HUDEP-2 (cell line): ENCODE measurements at regions not wholly inside any gene's neighbourhood (a gene's known extent, or its start where the extent isn't known, plus 50 kb on each side); places are given as distances from the start of the nearest gene placed in this dataset.
"Not testable (repeated sequence)": the region's sequence is repeated elsewhere in the genome, so short reads cannot be mapped to it uniquely, and the experiment has no call there.

Source experiments
- DNase-seq, 76 experiments: peaks; one replicate each; lab custom pipeline; 2025; ENCODE audit not compliant: unreplicated experiment in 76 of 76; lab: John Stamatoyannopoulos, UW

GRCh38 chr12:123063535-123063934 lies 83.1 kb downstream of the ARL6IP4 start:
- DNase-seq, result peak in 5 of 76 experiments; percentile 5 to 30 (median 15)

GRCh38 chr12:123062681-123063486 lies 82.4 kb downstream of the ARL6IP4 start:
- DNase-seq, result peak in 1 of 76 experiments; percentile 12

DNA sequence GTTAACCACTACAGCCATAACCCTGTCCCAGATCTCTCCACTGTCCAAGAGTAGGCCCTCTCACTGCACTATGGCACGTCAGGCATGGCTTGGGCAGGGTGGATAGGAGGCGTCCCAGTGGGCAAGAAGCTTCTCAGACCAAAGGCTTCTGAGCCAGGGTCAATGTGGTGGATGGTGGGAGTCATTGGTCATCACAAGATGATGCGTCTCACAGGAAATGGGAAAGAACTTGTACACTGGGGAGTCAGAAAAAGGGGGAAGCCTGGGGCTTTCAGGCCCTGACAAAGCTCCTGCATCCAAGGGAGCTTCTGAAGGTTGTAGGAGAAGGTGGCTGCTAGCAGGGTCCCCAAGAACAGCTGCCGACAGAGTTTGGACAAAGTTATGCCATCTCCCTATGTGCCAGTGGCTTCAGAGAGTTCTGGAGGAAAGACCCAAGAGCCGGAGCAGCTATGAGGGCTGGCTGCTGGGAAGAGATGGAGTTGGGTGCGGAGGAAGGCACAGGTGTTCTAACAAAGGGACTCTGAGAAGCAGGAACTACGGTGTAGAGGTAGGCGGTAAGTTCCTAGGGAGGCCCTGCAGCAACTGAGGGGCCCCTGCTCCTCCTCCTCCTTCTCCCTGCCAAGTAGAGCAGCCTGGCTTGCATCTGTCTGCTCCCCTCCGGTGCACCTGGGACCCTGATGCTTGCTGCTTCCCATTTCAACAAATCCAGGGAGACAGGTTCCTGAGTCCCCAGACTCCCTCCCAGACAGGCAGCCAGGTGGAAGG lies 81.1 kb downstream of the ARL6IP4 start:
- no peak for DNase-seq

DNA sequence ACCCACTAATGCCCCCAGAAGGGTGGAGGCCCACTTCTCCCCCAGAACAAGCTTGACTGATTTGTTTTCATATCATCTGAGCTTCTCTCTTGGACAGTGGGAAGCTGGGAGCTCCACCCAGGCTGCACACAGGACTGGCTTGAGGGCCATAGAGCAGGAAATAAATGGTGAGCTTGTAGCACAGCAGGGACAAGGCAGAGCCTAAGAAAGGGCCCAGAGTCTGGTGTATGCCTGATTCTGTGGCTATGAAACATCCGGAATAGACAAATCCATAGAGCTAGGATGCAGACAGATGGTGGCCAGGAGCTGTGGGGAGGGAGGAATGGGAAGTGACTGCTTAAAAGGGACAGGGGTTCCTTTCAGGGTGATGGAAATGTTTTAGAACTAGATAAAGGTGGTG lies 79.0 kb downstream of the ARL6IP4 start:
- no peak for DNase-seq

DNA sequence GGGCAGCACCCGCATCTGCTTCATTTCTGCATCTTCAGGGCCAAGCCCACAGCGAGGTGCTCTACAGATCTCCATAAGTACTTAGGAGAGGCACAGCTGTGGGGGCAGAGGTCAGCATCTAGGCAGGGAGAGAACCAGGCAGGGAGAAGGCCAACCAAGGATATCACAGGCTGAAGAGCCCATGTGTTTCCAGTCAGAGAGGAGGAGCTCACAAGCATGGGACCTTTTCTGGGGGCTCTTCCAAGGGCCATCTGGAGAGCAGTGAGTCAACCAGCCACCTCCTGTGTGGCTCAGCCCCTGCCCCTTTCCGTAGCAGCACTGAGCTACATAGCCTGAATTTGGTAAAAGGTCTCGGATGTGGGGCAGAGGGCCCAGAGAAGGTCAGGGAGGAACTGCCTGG lies 78.5 kb downstream of the ARL6IP4 start:
- DNase-seq, result no peak

- DNase-seq, result no peak
These were observed 78.0 kb downstream of the ARL6IP4 start for GRCh38 chr12:123058481-123058880.

DNA sequence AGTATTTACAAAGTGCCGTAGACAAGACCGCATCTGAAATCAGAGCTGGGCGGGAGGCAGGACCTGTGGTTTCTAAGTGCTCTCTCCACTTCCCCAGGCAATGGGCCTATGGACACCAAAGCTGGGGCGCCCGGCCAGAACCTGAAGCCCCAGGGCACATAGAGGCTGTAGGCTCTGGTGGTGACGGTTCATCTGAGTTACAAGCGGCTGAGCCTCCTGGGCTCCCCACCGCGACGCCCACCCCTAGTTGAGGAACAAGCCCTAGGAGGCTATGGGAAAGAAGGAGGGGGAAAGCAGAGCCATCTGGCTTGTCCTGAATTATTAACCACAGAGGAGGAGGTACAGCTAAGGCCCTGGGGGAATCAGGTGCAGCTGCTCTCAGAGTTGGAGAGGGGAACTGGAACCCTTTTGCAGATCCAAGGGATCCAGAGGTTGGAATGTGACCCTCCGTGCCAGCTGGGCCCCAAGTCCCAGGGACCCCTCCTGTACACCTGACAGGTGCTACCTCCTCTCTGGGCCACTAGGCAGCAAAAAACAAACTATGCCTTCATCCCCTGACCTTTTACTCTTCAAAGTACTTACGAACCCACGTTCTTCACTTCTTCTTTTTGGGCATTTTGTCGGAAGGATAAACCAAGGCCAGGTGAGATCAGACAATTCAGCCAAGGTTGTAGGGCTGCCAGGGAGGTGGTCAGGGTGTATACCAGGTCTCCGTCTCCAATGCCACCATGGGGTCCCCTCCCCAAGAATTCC lies 77.2 kb downstream of the ARL6IP4 start:
- DNase-seq, result no peak

GRCh38 chr12:123056709-123057108 lies 76.2 kb downstream of the ARL6IP4 start:
- no peak for DNase-seq

DNA sequence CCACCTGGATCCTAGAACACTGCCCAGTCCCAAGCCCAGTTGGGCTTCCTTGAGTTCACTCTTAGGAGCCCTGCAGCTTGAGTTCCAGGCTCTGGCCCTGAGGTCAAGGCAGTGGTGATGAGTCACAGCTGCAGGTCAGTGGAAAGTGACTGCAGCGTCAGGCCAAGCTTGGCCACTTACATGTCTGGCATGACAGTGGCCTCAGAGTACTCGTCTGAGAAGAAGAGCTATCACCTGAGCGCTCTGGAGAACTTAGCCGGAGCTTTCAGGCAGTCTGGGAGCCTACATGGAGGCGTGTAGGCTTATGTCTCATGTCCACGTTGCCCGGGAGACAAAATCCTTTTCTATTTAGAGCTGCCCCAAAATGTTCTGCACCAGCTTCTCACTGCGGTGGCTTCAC lies 75.6 kb downstream of the ARL6IP4 start:
- DNase-seq, result peak in 1 of 76 experiments; percentile 25

DNA sequence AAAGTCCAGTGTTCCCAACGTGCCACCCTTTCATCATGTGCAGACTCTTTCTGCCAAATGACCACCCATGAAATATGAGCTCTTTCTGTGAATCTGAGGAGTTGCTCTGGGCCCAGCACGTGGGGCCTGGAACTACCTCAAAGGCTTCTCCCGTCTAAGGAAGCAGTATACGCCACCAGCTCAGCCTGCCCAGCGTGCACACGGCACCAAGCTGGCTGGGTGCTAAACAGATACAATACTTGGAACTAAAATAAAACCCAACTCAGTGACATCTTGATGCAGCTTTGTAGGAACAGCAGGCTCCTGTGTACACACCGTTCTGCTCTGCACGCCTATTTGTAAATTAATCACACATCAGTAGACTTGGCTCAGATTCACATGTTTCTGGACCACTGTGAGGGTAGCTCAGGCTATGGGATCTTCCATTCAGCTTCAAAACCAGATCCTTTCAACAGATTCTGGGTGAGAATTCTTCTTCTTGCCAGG lies 74.8 kb downstream of the ARL6IP4 start:
- no peak for DNase-seq

GRCh38 chr12:123054371-123054770 lies 73.9 kb downstream of the ARL6IP4 start:
- DNase-seq, result no peak

DNA sequence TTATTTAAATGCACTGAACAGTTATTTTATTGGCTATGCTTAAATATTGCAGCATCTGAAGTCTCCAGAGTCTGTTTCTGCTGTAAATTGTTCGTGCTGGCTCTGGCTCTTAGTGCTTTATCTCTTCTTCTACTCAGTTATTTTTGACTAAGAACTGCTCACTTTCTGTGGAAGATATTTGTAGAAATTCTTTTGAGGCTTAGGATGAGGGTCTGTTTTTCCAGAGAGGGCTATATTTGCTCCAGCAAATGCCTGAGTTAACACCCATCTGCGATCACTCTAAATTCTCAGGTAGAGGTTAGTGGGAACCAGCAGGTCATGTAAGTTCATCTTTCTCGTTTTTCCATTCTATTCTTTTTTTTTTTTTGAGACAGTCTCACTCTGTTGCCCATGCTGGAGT lies 71.1 kb downstream of the ARL6IP4 start:
- no peak for DNase-seq

DNA sequence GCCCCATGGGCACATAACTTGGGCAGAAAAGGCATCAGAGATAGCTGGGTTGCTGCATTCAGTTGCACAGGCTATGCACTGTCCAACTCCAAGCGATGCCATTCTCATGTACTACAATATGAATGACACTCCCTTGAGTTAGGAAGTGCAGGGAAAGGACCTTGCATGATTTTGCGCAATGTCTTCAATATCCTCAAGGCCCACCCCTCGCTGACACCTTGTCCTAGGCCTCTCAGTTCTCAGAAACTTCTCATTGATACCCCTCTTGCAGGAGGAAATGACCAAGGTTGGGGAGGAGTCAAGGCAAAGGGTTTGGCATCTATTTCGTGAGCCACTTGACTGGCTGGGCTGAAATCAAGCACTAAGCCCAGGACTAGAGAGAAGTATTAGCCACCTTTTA lies 70.4 kb downstream of the ARL6IP4 start:
- DNase-seq, result peak in 1 of 76 experiments; percentile 8

DNA sequence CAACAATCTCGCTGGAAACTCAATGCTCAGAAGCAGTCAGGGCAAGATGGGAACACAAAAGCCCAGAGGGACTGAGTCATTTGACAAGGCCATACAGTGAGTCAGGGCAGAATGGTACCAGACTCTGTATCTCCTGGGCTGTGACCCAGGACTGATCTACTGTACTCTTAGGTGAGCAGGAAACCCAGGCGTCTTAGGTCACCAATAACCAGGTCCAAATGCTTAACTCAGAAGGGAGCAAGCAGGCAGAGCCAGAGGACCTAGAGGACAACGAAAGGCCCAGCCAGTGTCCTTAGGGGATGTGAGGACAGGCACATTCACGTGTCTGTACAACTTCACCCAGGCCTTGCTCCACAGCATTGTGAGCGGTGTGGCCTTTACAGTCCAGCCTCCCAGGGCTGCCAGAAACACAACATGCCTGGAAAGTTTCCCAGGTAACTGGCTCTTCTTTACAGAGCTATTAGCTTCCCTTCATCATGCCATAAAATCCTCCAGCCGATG lies 69.9 kb downstream of the ARL6IP4 start:
- DNase-seq, result no peak

GRCh38 chr12:123049398-123050240 lies 69.1 kb downstream of the ARL6IP4 start:
- DNase-seq, result no peak

DNA sequence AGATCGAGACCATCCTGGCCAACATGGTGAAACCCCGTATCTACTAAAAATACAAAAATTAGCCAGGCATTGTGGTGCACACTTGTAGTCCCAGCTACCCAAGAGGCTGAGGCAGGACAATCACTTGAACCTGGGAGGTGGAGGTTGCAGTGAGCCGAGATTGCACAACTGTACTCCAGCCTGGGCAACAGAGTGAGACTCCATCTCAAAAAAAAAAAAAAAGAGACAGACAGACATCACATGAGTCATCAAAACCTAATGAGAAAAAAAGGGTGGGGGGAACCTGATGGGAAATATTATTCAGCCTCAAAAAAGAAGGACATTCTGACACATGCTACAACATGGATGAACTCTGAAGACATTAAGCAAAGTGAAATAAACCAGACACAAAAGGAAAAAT lies 67.4 kb downstream of the ARL6IP4 start:
- not testable (repeated sequence) for DNase-seq

DNA sequence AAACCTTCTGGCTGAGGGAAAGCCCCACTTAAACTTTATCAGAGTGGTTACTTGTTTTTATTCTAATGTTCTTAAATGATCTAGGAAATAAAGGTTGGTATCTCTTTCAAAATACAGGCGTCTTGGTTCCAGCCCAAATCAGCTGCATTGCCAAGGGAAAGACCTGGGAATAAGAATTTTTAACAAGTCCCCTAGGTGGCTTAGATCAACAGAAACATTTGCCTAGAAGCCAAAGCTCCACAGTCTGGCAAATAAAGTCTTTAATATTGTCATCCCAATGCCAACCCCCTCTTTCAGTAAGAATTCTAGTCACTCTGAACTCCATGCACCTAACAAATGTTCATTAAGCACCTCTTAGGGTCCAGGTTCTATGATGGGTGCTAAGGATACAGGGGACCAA lies 66.8 kb downstream of the ARL6IP4 start:
- no peak for DNase-seq

DNA sequence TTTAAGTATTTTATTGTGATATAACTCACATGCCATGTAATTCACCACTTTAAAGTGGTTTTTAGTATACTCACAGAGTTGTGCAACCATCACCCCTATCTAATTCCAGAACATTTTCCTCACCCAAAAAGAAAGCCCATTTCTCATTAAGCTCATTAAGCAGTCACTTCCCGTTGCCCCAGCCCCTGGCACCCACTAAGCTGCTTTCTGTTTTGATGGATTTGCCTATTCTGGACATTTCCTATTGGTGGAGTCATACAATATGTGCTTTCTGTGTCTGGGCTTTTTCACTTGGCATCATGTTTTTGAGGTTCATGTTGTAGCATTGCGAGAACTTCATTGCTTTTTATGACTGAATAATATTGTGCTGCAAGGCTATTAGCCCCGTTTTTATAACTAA lies 66.0 kb downstream of the ARL6IP4 start:
- DNase-seq, result no peak

DNA sequence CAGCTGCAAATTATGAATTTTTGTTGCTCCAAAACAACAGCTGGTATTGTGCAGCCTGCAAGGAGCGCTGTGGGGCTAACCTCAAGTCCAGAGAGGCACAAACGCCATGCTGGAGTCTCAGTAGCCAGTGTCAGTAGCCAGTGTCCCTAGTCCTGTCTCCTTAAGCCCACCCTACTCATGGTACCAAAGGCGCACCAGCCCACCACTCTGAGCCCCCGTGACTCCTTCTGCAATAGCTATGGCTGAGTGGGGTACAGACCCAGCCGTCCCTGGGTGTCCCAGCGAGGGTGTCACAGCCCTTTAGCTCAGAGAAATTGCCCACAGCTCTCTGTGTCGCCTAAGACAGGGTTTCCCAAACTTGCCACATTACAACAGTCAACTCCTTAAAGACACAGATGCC lies 65.2 kb downstream of the ARL6IP4 start:
- DNase-seq, result no peak

DNA sequence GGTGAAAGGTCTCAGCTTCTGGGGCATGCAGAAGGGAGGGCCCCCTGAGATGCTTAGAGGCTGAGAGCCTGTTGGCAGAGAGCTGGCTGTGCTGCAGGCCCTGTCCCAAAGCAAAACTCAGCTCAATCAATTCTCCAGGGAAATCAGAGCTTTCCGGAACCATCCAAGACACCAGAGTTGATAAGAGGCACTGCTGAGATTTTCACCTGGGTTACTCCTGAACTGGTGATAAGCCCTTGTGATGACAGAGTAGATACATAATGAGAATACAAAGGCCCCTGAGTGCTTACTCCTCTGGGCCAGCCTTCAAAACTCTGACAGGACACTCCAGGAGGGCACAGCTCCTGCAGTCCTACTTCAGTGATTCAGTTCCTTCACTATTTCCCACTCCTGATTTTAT lies 63.9 kb downstream of the ARL6IP4 start:
- no peak for DNase-seq
